Mucosa of rectum (tissue), 2 donors: ENCODE measurements at regions not wholly inside any gene's neighbourhood (a gene's known extent, or its start where the extent isn't known, plus 50 kb on each side); places are given as distances from the start of the nearest gene placed in this dataset.

Experiments
- H3K27ac ChIP-seq, 2 donors: one replicate each; pipeline ENCODE4 v1.7.0; 2013; ENCODE audit warnings: inconsistent platforms in 2 of 2, low read depth in 2 of 2, low read length in 2 of 2
- H3K27me3 ChIP-seq, 2 donors: one replicate each; pipeline ENCODE4 v1.7.0; 2013; ENCODE audit warnings: low read length in 2 of 2; ENCODE audit not compliant: control insufficient read depth in 2 of 2, insufficient read depth in 2 of 2
- H3K36me3 ChIP-seq, 2 donors: one replicate each; pipeline ENCODE4 v1.7.0; 2013; ENCODE audit warnings: low read length in 2 of 2; ENCODE audit not compliant: control insufficient read depth in 2 of 2, insufficient read depth in 2 of 2
- H3K4me1 ChIP-seq, 2 donors: one replicate each; pipeline ENCODE4 v1.7.0; 2013; ENCODE audit warnings: low read length in 2 of 2, mild to moderate bottlenecking in 1 of 2; ENCODE audit not compliant: control insufficient read depth in 2 of 2, insufficient read depth in 2 of 2
- H3K4me3 ChIP-seq, 2 donors: one replicate each; pipeline ENCODE4 v1.7.0; 2013; ENCODE audit warnings: low read length in 2 of 2
- H3K9ac ChIP-seq, 2 donors: one replicate each; pipeline ENCODE4 v1.7.0; 2013; ENCODE audit warnings: low read length in 2 of 2, low read depth in 1 of 2, mild to moderate bottlenecking in 1 of 2
- H3K9me3 ChIP-seq, 2 donors: one replicate each; pipeline ENCODE4 v1.7.0; 2013; ENCODE audit warnings: low read length in 2 of 2; ENCODE audit not compliant: control insufficient read depth in 2 of 2
- donor health status: healthy.
- donor health status: Normal muscosa, but diverticular disease.

DNA sequence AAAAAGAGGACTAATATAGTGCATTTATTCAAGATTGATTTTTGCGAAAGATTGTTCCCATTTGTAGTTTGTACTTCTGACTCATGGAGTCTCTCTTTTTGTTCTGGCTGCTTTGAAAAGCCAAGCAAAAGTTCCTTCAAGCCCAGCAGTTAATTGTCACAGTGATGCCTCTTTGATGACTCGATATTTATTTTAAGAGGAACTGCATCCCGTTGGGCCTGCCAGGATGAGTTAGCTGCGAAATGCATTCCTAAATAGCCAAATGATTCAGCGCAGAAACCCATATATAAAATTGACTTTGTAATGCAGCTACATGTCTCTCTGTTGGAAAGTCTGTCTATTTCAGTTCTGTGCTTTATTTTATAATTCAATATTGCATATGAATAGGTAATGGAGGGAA is 295.1 kb downstream of the GBA3 start:
- peaks cover 0 to 3% of the 10 kb centered on the region in 2 donors for H3K9me3 ChIP-seq
- no peak overlapping the region for H3K27ac ChIP-seq
- H3K9ac ChIP-seq, result no peak overlapping the region
- H3K4me1 ChIP-seq, result no peaks in the 10 kb centered on the region
- H3K27me3 ChIP-seq, result no peaks in the 10 kb centered on the region
- H3K36me3 ChIP-seq, result no peaks in the 10 kb centered on the region
- H3K4me3 ChIP-seq, result no peak overlapping the region

DNA sequence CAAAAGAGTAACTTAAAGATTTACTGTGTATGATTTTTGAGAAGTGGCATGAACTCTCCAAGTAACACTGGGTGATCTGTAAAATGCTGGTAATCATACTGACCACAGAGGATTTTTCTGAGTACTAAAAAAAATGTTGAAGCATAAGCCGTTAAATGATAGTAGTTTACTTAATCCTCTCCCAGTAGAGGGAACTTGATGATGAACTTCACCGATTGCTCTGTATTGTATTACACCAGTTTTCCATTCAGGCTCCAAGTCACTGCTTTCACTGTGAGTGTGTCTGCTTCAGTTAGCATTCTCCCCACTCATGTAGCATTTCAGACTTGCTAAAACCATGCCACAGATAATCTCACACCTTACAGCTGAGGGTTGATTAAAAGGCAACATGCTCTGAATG is 294.1 kb downstream of the GBA3 start:
- Histone ChIP-seq H3K27ac (no peak overlapping the region), H3K9ac (no peak overlapping the region), H3K9me3 (peaks cover 0 to 3% of the 10 kb centered on the region in 2 donors), H3K4me1 (no peaks in the 10 kb centered on the region), H3K4me3 (no peak overlapping the region), H3K36me3 (no peaks in the 10 kb centered on the region), H3K27me3 (no peaks in the 10 kb centered on the region)

DNA sequence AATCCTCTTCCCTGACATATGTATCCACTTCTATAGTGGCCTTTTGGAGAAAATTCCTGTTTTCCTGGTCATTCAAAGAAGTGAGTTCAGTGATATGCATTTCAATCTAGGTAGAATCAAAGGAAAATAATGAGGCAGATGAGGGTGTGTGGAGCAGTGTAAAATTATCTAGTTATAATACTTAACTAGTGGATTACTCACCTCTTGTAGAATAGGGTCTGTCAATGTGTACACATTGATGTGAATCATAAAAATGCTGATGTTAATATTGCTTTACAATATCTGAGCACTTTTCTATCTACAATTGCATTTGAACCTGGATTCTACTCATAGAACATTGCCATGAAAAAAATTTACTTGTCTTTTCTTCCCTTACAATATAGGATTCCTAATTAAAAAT is 293.5 kb downstream of the GBA3 start:
- H3K9ac ChIP-seq, result no peak overlapping the region
- no peaks in the 10 kb centered on the region for H3K36me3 ChIP-seq
- H3K27ac ChIP-seq, result no peak overlapping the region
- peaks cover 0 to 3% of the 10 kb centered on the region in 2 donors for H3K9me3 ChIP-seq
- H3K27me3 ChIP-seq, result no peaks in the 10 kb centered on the region
- H3K4me1 ChIP-seq, result no peaks in the 10 kb centered on the region
- H3K4me3 ChIP-seq, result no peak overlapping the region

DNA sequence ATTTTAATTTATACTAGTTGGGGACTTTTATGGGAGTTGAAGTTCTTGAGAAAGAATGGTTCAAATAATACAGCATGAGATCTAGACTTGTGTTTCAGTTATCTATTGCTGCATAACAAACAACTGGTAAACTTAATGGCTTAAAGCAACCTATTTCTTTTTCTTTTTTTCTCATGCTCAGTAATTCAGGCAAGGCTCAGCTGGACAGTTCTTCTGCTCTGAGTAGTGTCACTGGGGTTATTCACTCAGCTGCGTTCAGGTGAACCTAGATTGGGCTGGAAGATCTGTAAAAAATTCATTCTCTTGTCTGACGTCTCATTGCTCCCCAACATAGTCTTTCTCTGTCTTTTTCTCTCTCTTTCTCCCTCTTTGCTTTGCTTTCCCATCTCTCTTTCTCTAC is 291.7 kb downstream of the GBA3 start:
- no peak overlapping the region for H3K9ac ChIP-seq
- peaks cover 0 to 3% of the 10 kb centered on the region in 2 donors for H3K9me3 ChIP-seq
- no peak overlapping the region for H3K4me3 ChIP-seq
- no peaks in the 10 kb centered on the region for H3K36me3 ChIP-seq
- H3K27ac ChIP-seq, result no peak overlapping the region
- H3K27me3 ChIP-seq, result no peaks in the 10 kb centered on the region
- H3K4me1 ChIP-seq, result no peaks in the 10 kb centered on the region

DNA sequence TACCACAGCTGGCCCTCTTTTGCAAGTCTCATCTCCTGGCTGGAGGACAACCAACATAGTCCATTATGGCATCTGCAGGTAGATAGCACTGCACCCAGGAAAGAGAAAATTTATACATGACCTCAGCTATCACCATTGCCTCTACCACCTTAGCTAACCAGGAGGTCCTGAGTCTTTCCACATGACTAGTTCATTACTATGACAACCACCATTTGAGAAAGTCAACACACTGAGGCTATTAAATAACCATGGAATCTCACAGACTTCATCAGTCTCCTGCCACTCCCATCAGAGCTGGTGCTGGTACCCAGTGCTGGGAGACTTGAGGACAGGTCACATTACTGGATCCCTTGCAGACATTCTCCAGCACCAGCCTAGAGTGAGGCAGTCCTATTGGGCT is 285.9 kb downstream of the GBA3 start:
- H3K27me3 ChIP-seq, result no peaks in the 10 kb centered on the region
- no peak overlapping the region for H3K27ac ChIP-seq
- no peak overlapping the region for H3K9ac ChIP-seq
- H3K4me1 ChIP-seq, result no peaks in the 10 kb centered on the region
- no peaks in the 10 kb centered on the region for H3K9me3 ChIP-seq
- H3K36me3 ChIP-seq, result no peaks in the 10 kb centered on the region
- no peak overlapping the region for H3K4me3 ChIP-seq

DNA sequence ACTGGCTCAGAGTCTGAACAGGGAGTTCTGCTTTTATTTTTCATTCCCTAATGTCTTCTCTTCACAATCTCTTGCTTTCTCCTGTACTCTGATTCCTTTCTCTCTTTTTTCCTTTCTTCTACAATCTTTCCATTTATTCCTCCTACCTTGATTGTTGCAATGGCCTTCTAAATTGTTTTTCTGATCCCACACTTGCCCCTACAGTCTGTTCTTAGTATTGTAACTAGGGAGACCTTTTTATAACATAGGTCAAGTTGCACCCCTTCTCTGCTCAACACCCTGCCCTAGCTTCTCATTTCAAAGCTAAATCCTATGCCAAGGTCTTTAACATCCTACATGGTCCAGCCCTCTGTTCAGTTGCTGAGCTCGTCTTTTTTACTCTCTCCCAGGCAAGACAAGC is 277.9 kb downstream of the GBA3 start:
- H3K27ac ChIP-seq, result no peak overlapping the region
- peaks cover 0 to 6% of the 10 kb centered on the region in 2 donors for H3K4me1 ChIP-seq
- no peaks in the 10 kb centered on the region for H3K36me3 ChIP-seq
- no peaks in the 10 kb centered on the region for H3K9me3 ChIP-seq
- no peak overlapping the region for H3K4me3 ChIP-seq
- no peak overlapping the region for H3K9ac ChIP-seq
- no peaks in the 10 kb centered on the region for H3K27me3 ChIP-seq

DNA sequence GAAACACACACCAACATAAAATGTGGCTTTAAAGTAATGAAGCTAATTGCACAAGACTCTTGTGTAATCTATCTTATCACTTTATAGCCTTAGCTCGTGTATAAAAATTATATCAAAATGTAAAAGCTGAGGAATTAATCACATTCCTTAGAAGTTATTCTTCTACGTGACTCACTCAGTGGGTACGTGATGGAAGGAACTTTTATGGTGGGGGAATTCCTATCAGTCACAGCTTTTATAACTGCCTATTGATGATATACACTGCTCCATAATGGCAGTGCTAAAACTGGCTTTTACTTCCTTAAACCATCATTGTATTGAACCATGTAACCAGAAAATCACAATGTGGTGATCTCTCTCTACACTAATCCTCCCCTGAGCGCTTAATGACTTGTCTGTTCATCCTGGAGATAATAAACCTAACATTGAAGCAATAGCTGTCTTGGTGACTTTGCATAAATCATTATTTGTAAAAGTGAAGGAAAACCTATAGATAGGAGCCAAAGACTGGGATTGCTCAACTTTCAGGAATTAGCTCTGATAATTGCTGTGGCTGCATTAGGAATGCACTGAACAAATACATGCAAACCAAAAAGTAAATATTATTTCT is 276.7 kb downstream of the GBA3 start:
- Histone ChIP-seq H3K36me3 (no peaks in the 10 kb centered on the region), H3K4me1 (peaks cover 0 to 6% of the 10 kb centered on the region in 2 donors), H3K27me3 (no peaks in the 10 kb centered on the region), H3K9ac (no peak overlapping the region), H3K4me3 (no peak overlapping the region), H3K9me3 (no peaks in the 10 kb centered on the region), H3K27ac (no peak overlapping the region)

DNA sequence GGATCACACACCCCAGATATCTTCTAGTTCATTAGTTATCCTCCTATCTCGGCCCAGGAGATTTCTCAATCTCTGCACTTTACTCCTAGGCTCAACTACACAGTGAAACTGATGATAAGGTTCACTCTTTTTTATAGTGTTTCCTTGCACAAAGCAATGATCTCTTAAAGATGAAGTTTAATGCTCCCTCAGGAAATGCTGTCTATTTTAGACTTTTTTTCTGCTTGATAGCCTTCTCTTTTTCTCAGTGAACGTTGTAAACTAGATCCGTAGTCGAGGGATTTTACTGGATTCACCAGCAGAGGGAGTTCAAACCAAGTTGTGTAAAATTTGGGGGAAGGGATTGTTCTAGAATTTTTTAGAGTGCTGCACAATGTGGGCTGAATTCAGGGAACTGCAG is 269.6 kb downstream of the GBA3 start:
- H3K9ac ChIP-seq, result no peak overlapping the region
- H3K4me1 ChIP-seq, result no peaks in the 10 kb centered on the region
- H3K4me3 ChIP-seq, result no peak overlapping the region
- no peaks in the 10 kb centered on the region for H3K9me3 ChIP-seq
- H3K27me3 ChIP-seq, result no peaks in the 10 kb centered on the region
- no peak overlapping the region for H3K27ac ChIP-seq
- no peaks in the 10 kb centered on the region for H3K36me3 ChIP-seq

DNA sequence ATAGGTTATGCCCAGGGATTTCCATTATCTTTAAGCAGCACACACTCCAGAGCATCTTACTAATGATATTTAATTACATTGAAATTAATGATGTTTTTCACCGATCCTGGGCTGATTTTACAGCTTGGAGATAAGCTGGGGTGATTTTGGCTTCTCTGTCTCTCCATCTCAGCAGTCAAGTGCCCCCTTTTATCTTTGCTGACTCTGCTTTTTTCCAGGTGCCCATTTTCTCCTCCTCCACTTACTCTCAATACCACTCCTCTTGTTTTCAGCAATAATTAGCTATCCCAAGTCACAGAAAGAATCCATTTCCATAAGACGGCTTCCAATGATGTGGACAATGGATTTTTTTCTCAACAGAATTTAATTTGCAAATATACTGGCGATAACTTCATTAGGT is 266.7 kb downstream of the GBA3 start:
- no peak overlapping the region for H3K9ac ChIP-seq
- H3K4me3 ChIP-seq, result no peak overlapping the region
- H3K27me3 ChIP-seq, result no peaks in the 10 kb centered on the region
- no peaks in the 10 kb centered on the region for H3K4me1 ChIP-seq
- no peaks in the 10 kb centered on the region for H3K36me3 ChIP-seq
- H3K27ac ChIP-seq, result no peak overlapping the region
- H3K9me3 ChIP-seq, result no peaks in the 10 kb centered on the region

DNA sequence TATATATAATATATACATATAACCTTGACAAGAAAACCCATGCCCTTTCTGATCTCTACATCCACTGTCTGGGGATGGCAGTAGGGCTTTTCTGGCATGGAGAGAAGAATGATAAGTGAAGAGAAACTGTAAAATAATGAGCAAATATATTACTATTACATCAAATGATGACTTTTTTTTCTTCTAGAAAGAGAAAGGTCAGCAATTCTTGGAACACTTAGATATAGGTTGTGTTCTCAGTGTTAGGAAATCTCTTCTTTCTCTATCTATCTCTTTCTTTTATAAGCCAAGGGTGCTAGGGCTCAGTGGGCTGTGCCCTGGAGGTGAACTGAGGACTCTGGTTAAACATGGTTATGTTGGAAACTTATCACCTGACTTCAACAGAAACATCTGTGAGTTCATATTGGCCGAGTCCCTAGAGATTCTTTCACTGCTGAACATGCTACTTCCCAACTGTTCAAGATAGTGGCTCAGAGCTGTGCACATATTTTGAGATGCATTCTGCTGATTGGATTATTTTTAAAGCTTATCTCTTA is 265.1 kb downstream of the GBA3 start:
- H3K36me3 ChIP-seq, result no peaks in the 10 kb centered on the region

More for the DNA sequence above, 265.1 kb downstream of the GBA3 start:
- Histone ChIP-seq H3K4me1 (no peaks in the 10 kb centered on the region), H3K27ac (no peak overlapping the region), H3K4me3 (no peak overlapping the region), H3K9ac (no peak overlapping the region), H3K9me3 (no peaks in the 10 kb centered on the region), H3K27me3 (no peaks in the 10 kb centered on the region)
